Sigmoid colon (tissue), 4 donors: ENCODE measurements at regions not wholly inside any gene's neighbourhood (a gene's known extent, or its start where the extent isn't known, plus 50 kb on each side); places are given as distances from the start of the nearest gene placed in this dataset.

Experiments
- EP300 ChIP-seq, 4 donors: sonication (generic); formaldehyde crosslinking; IDR thresholded peaks; one replicate each; pipeline ENCODE4 v1.6.1; 2017; ENCODE audit warnings: antibody characterized with exemption in 4 of 4
- POLR2A ChIP-seq, 2 donors: fragments of 450-650 bp; IDR thresholded peaks; one replicate each; pipeline ENCODE4 v1.6.1; 2016; ENCODE audit warnings: antibody characterized with exemption in 2 of 2, mild to moderate bottlenecking in 2 of 2, moderate library complexity in 2 of 2
- POLR2AphosphoS5 ChIP-seq, 4 donors: sonication (generic); formaldehyde crosslinking; IDR thresholded peaks; one replicate each; pipeline ENCODE4 v1.6.1; 2017; ENCODE audit warnings: antibody characterized with exemption in 4 of 4
- TF ChIP-seq, protein P1 (sequence below), 4 experiments: fragments of 450-650 bp in 3 of 4; fragments of 200-600 bp in 1 of 4; IDR thresholded peaks; one replicate each; pipeline ENCODE4 v1.5.1; 2016 to 2019; ENCODE audit warnings: antibody characterized with exemption in 4 of 4, mild to moderate bottlenecking in 3 of 4, moderate library complexity in 2 of 4

DNA sequence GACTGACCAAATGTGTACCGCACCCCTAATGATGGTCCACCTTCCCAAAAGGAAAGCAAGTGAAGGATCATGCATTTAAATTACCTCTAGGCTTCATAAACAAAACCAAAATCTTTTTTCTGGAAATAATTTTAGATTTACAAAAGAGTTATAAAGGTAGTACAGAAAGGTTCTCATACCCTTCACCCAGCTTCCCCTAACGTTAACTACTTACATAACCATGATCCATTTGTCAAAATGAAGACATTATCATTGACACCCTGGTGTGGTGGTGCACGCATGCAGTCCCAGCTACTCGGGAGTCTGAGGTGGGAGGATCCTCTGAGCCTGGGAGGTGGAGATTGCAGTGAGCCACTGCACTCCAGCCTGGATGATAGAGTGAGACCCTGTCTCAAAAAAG, 75.1 kb upstream of the TCF7L2 start:
- TF ChIP-seq, protein P1, sequence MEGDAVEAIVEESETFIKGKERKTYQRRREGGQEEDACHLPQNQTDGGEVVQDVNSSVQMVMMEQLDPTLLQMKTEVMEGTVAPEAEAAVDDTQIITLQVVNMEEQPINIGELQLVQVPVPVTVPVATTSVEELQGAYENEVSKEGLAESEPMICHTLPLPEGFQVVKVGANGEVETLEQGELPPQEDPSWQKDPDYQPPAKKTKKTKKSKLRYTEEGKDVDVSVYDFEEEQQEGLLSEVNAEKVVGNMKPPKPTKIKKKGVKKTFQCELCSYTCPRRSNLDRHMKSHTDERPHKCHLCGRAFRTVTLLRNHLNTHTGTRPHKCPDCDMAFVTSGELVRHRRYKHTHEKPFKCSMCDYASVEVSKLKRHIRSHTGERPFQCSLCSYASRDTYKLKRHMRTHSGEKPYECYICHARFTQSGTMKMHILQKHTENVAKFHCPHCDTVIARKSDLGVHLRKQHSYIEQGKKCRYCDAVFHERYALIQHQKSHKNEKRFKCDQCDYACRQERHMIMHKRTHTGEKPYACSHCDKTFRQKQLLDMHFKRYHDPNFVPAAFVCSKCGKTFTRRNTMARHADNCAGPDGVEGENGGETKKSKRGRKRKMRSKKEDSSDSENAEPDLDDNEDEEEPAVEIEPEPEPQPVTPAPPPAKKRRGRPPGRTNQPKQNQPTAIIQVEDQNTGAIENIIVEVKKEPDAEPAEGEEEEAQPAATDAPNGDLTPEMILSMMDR (IDR thresholded peaks at IDR 0.05) = no peak
- no peak for TF ChIP-seq POLR2A (IDR thresholded peaks at IDR 0.05)
- no peak for TF ChIP-seq EP300 (IDR thresholded peaks at IDR 0.05)
- no peak for TF ChIP-seq POLR2AphosphoS5 (IDR thresholded peaks at IDR 0.05)
